Astrocyte of the cerebellum (primary cell): ENCODE measurements at regions not wholly inside any gene's neighbourhood (a gene's known extent, or its start where the extent isn't known, plus 50 kb on each side); places are given as distances from the start of the nearest gene placed in this dataset.

Experiments used
- DNase-seq: peaks from one replicate; pipeline ENCODE4 v3.0.0-alpha.2; 2011; ENCODE audit warnings: low read depth
- H3K4me3 ChIP-seq: 2 replicates; pipeline ENCODE4 v1.5.1; 2011; ENCODE audit warnings: mild to moderate bottlenecking, low read depth, low read length, moderate library complexity
- in situ Hi-C: cut with HindIII; loops from 2 replicates; pipeline ENCODE4 v1.10.0; 2017; ENCODE audit warnings: low sequenced_read_pairs
- TF ChIP-seq, protein P1 (sequence below): IDR thresholded peaks from 2 replicates; pipeline ENCODE4 v1.5.1; 2012; ENCODE audit warnings: low read length, low read depth, moderate library complexity, mild to moderate bottlenecking; ENCODE audit errors: missing control alignments

DNA sequence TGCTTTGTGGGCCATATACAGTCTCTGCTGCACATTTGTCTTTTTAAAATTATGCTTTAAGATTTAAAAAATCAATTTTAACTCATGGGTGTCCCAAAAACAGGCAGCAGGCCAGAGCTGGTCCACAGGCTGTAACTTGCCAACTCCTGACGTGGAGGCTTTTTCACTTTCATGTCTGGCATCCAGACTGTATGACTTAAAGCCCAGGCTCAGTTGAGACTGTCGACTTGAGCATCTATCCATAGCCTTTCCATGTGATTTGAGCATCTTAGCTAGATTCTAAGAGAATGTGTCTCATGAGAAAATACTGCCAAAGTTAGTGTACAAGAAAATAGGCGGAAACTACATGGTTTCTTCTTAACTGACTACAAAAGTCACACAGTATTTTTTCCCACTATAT, 559.0 kb upstream of the TUSC1 start:
- no peak overlapping the region for H3K4me3 ChIP-seq
- TF ChIP-seq, protein P1, sequence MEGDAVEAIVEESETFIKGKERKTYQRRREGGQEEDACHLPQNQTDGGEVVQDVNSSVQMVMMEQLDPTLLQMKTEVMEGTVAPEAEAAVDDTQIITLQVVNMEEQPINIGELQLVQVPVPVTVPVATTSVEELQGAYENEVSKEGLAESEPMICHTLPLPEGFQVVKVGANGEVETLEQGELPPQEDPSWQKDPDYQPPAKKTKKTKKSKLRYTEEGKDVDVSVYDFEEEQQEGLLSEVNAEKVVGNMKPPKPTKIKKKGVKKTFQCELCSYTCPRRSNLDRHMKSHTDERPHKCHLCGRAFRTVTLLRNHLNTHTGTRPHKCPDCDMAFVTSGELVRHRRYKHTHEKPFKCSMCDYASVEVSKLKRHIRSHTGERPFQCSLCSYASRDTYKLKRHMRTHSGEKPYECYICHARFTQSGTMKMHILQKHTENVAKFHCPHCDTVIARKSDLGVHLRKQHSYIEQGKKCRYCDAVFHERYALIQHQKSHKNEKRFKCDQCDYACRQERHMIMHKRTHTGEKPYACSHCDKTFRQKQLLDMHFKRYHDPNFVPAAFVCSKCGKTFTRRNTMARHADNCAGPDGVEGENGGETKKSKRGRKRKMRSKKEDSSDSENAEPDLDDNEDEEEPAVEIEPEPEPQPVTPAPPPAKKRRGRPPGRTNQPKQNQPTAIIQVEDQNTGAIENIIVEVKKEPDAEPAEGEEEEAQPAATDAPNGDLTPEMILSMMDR, result no peak
- no peak for DNase-seq
- in situ Hi-C loops, result no loop called here

DNA sequence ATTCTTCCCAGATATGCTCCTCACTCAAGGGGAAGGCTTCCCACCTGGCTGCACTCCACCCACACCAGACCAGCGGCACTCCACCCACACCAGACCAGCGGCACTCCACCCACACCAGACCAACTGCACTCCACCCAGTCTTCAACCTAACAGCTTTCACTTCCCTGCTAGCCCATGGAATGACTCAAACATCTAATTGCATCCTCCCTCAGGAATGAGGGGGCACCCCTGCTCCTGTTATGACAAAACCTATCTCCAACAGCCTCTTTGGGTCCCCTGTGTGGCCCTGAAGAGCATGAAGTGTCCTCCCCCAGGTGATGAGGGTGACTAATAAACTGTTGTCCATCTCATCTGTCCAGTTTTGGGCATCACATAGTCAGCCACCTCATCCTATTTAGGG, 556.6 kb upstream of the TUSC1 start:
- no peak for DNase-seq
- H3K4me3 ChIP-seq, result no peak overlapping the region
- in situ Hi-C loops, result no loop called here
- TF ChIP-seq, protein P1, result no peak

DNA sequence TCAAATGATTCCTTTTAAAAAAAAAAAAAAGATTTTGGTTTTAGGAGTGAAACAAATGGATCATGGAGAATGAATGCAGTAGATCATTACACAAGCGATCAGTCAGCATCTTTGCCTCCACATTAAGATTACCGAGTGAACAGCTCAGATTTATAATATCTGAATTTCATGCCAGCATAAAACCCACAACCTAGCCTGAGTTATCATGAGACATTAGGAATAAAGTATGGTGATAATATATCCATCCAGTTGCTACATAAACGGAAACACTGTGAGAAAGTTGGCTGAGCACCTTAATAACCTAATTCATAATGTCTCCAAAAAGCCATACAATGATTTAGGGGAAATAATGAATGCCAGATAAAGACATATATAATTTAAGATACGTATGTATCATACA, 553.1 kb upstream of the TUSC1 start:
- in situ Hi-C loops, result no loop called here
- DNase-seq, result no peak
- TF ChIP-seq, protein P1, result no peak
- no peak overlapping the region for H3K4me3 ChIP-seq

DNA sequence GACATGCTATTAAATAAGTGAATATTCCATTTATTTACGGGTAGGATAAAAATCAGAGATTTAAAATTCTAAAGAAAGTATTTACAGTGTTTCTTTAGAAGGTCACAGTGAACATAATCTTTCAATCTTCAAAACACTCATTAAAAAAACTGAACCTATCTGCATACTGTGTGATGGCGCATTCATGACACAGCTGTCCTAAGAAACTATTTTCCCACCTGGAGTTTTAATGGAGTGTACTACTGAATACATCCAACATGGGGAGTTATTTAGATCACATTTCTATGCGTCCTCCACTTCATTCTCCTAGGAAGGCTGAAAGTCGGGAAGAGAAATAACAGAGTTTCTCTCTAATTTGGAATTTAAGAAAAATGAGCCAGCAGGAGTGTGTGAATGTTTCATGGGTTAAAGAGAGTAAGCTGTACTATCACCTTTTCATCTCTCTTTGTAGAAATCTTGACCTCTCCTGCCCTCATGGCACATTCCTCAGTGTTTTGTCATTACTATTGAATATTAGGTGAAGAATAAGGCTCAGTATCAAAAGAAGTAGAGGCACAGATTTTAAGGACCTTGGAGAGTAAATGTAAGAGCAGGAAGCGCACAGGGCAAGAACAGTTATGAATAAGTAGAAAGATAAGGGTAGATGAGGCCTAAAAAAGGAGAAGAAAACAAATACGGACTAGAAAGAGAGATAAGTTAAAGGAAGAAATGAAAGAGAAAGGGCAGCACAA, 551.2 kb upstream of the TUSC1 start:
- DNase-seq, result no peak
- TF ChIP-seq, protein P1, result no peak
- no peak overlapping the region for H3K4me3 ChIP-seq
- in situ Hi-C loops, result no loop called here

DNA sequence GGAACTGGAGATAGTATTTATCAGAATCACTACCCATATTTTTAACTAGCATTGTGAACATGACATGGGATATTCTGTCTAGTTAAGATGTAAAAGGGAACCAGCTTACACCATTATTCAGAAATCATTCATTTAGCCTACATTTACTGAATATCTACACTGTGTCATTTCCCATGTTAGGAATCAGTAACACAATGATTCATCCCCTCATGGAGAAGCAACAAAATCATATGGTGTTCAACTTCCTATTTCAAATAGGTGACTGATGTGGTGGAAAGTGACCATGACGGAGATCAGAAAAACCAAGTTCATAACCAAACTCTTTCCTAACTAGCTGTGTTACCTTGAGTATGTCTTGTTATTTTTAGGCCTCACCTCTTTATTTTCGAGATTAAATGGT, 550.0 kb upstream of the TUSC1 start:
- TF ChIP-seq, protein P1, result no peak
- DNase-seq, result no peak
- in situ Hi-C loops, result no loop called here
- H3K4me3 ChIP-seq, result no peak overlapping the region

DNA sequence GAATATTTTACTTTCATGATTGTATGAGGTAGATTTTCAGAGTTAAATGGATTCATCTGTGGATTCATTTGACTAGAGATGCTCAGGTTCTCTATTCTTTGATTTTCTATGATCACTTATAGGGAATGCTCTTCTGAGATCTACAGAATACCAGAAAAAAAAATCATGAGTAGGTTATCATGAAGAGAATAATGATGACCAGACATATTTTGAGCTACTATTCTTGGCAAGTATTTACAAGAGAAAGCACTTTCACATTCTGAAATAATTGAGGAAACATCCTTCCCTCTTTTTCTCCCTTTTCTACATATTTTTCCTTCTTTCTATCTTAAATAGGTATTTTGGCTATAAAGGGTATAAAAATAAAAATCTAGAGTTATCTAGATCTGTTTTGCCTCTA, 543.0 kb upstream of the TUSC1 start:
- TF ChIP-seq, protein P1, result no peak
- DNase-seq, result no peak
- in situ Hi-C loops, result no loop called here
- no peak overlapping the region for H3K4me3 ChIP-seq
